Mesenchymal stem cell (in vitro differentiated cells and primary cell): ENCODE measurements at regions not wholly inside any gene's neighbourhood (a gene's known extent, or its start where the extent isn't known, plus 50 kb on each side); places are given as distances from the start of the nearest gene placed in this dataset.
"Not testable (repeated sequence)": the region's sequence is repeated elsewhere in the genome, so short reads cannot be mapped to it uniquely, and the experiment has no call there.

Source experiments
- DNase-seq: peaks from one replicate; pipeline ENCODE4 v3.0.0-alpha.2; 2013
- H2AFZ ChIP-seq: one replicate; pipeline ENCODE4 v1.6.1; 2013; ENCODE audit warnings: low read depth, mild to moderate bottlenecking, control low read depth, inconsistent platforms, low read length, moderate library complexity
- H2AK5ac ChIP-seq: 2 replicates; pipeline ENCODE4 v1.6.1; 2013; ENCODE audit warnings: low read length, moderate library complexity, mild to moderate bottlenecking, inconsistent platforms; ENCODE audit not compliant: severe bottlenecking
- H2BK120ac ChIP-seq: one replicate; pipeline ENCODE4 v1.6.1; 2013; ENCODE audit warnings: low read depth, mild to moderate bottlenecking, inconsistent platforms, low read length, moderate library complexity
- H2BK12ac ChIP-seq, 2 experiments: one replicate each; pipeline ENCODE4 v1.6.1; 2013; ENCODE audit warnings: inconsistent platforms in 2 of 2, low read length in 2 of 2, mild to moderate bottlenecking in 2 of 2, moderate library complexity in 2 of 2, control low read depth in 1 of 2
- H2BK15ac ChIP-seq: one replicate; pipeline ENCODE4 v1.6.1; 2013; ENCODE audit warnings: mild to moderate bottlenecking, low read depth, inconsistent platforms; ENCODE audit not compliant: poor library complexity, severe bottlenecking
- H2BK5ac ChIP-seq: 2 replicates; pipeline ENCODE4 v1.6.1; 2013; ENCODE audit warnings: low read depth, mild to moderate bottlenecking, low read length, control low read depth, inconsistent platforms; ENCODE audit not compliant: poor library complexity, severe bottlenecking
- H3K14ac ChIP-seq, 2 experiments: one replicate each; pipeline ENCODE4 v1.6.1; 2013; ENCODE audit warnings: inconsistent platforms in 2 of 2, low read length in 2 of 2, control low read depth in 1 of 2, mild to moderate bottlenecking in 1 of 2, moderate library complexity in 1 of 2
- H3K18ac ChIP-seq, 2 experiments: one replicate each; pipeline ENCODE4 v1.6.1; 2013; ENCODE audit warnings: inconsistent platforms in 2 of 2, low read length in 2 of 2, control low read depth in 1 of 2, low read depth in 1 of 2, mild to moderate bottlenecking in 1 of 2
- H3K23ac ChIP-seq, 2 experiments: one replicate each; pipeline ENCODE4 v1.6.1; 2013; ENCODE audit warnings: inconsistent platforms in 2 of 2, low read length in 2 of 2, mild to moderate bottlenecking in 2 of 2, moderate library complexity in 2 of 2, control low read depth in 1 of 2
- H3K27ac ChIP-seq: 2 replicates; pipeline ENCODE4 v1.5.1; 2013; ENCODE audit warnings: mild to moderate bottlenecking, moderate library complexity, low read length, control low read depth, inconsistent platforms; ENCODE audit not compliant: poor library complexity, severe bottlenecking
- H3K27me3 ChIP-seq, 2 experiments: 2 replicates each; pipeline versions ENCODE4 v1.6.1 to v1.7.0; 2013; ENCODE audit warnings: low read length in 2 of 2, mild to moderate bottlenecking in 2 of 2, moderate library complexity in 2 of 2, control low read depth in 1 of 2, inconsistent platforms in 1 of 2; ENCODE audit not compliant: control insufficient read depth in 1 of 2, insufficient read depth in 1 of 2
- H3K36me3 ChIP-seq, 2 experiments: 2 replicates each; pipeline versions ENCODE4 v1.6.1 to v1.7.0; 2013; ENCODE audit warnings: low read length in 2 of 2, control low read depth in 1 of 2, inconsistent platforms in 1 of 2, low read depth in 1 of 2, mild to moderate bottlenecking in 1 of 2; ENCODE audit not compliant: insufficient read depth in 2 of 2, control insufficient read depth in 1 of 2
- H3K4ac ChIP-seq, 2 experiments: one replicate each; pipeline ENCODE4 v1.6.1; 2013; ENCODE audit warnings: inconsistent platforms in 2 of 2, low read length in 2 of 2, mild to moderate bottlenecking in 2 of 2, moderate library complexity in 2 of 2, control low read depth in 1 of 2, low read depth in 1 of 2
- H3K4me1 ChIP-seq: 2 replicates; pipeline ENCODE4 v1.6.1; 2013; ENCODE audit warnings: low read depth, low read length, control low read depth; ENCODE audit not compliant: control insufficient read depth, insufficient read depth
- H3K4me2 ChIP-seq: 2 replicates; pipeline ENCODE4 v1.6.1; 2013; ENCODE audit warnings: low read length, mild to moderate bottlenecking, inconsistent platforms; ENCODE audit not compliant: poor library complexity, severe bottlenecking
- H3K4me3 ChIP-seq, 2 experiments: 2 replicates each; pipeline versions ENCODE4 v1.5.1 to v1.7.0; 2013; ENCODE audit warnings: low read length in 2 of 2, mild to moderate bottlenecking in 2 of 2, control low read depth in 1 of 2, low read depth in 1 of 2; ENCODE audit not compliant: insufficient read depth in 1 of 2
- H3K79me1 ChIP-seq: replicated peaks from 2 replicates; pipeline ENCODE4 v1.6.1; 2013; ENCODE audit warnings: mild to moderate bottlenecking, control low read depth, low read length, inconsistent platforms; ENCODE audit not compliant: poor library complexity, severe bottlenecking
- H3K9ac ChIP-seq: 2 replicates; pipeline ENCODE4 v1.7.0; 2013; ENCODE audit warnings: mild to moderate bottlenecking, low read length, moderate library complexity
- H3K9me3 ChIP-seq: 2 replicates; pipeline ENCODE4 v1.7.0; 2013; ENCODE audit warnings: mild to moderate bottlenecking, low read length; ENCODE audit not compliant: control insufficient read depth
- H4K8ac ChIP-seq: one replicate; pipeline ENCODE4 v1.6.1; 2013; ENCODE audit warnings: inconsistent platforms, mild to moderate bottlenecking, low read length, moderate library complexity
- H4K91ac ChIP-seq: one replicate; pipeline ENCODE4 v1.6.1; 2013; ENCODE audit warnings: mild to moderate bottlenecking, low read length, inconsistent platforms
- whole genome bisulfite sequencing: methylation state at CpG from one replicate; pipeline ENCODE4 v1.1.7; 2013; ENCODE audit warnings: mixed read lengths; 5-methylcytosine and 5-hydroxymethylcytosine counted together

DNA sequence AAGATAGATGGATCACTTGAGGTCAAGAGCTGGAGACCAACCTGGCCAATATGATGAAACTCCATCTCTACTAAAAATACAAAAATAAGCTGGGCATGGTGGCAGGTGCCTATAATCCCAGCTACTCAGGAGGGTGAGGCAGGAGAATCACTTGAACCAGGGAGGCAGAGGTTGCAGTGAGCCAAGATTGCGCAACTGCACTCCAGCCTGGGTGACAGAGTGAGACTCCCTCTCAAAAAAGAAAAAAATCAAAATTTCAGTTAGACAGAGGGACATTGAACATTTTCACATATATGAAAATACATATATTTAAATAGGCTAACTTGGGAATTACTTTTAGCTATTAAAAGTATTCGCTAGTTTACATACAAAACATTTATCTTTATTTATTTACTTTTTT lies 293.6 kb upstream of the KCNH7 start:
- H2BK5ac ChIP-seq, H3K18ac ChIP-seq, H3K9ac ChIP-seq, H3K79me1 ChIP-seq, H3K4me2 ChIP-seq, H3K14ac ChIP-seq, H3K27ac ChIP-seq, H3K27me3 ChIP-seq, H2BK120ac ChIP-seq, H3K23ac ChIP-seq, H3K36me3 ChIP-seq, H3K9me3 ChIP-seq, H3K4ac ChIP-seq, H2BK15ac ChIP-seq, H2AFZ ChIP-seq, H2BK12ac ChIP-seq, H3K4me1 ChIP-seq, DNase-seq, H4K8ac ChIP-seq, H4K91ac ChIP-seq, H3K4me3 ChIP-seq, H2AK5ac ChIP-seq: not testable (repeated sequence)
- 100% methylated on average over 1 of the region's 2 CpGs for WGBS

DNA sequence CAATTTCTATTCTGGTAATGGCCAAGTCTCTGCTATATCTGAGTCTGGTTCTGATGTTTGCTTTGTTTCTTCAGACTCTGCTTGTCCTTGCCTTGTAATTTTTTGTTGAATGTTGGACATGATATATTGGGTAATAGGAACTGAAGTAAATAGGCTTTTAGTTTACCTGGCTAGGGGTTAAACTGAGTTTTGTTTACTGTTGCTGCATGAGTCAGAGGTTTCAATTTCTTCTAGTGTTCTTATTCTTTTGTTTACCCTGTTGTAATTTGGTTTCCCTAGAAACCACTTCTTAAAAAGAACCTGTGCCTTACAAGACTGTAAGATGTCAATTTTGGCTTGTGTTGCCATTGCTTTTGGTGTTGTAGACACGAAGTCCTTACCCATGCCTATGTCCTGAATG lies 285.0 kb upstream of the KCNH7 start:
- H3K4me3 ChIP-seq, result no peak overlapping the region
- H3K4ac ChIP-seq, result no peak overlapping the region
- no peak overlapping the region for H2BK15ac ChIP-seq
- no peaks in the 10 kb centered on the region for H3K36me3 ChIP-seq
- no peaks in the 10 kb centered on the region for H3K4me1 ChIP-seq
- no peak overlapping the region for H3K23ac ChIP-seq
- no peak overlapping the region for H3K18ac ChIP-seq
- H3K27me3 ChIP-seq, result peaks cover 0 to 5% of the 10 kb centered on the region in 2 experiments
- no peak overlapping the region for H2AFZ ChIP-seq
- no peaks in the 10 kb centered on the region for H3K9me3 ChIP-seq
- peak; percentile 18 for DNase-seq
- WGBS, result 100% methylated on average over 1 of the region's 1 CpG
- no peak overlapping the region for H3K4me2 ChIP-seq
- H3K27ac ChIP-seq, result no peak overlapping the region
- H3K79me1 ChIP-seq, result no peaks in the 10 kb centered on the region
- H2BK12ac ChIP-seq, result no peak overlapping the region
- H2BK5ac ChIP-seq, result no peak overlapping the region
- H4K8ac ChIP-seq, result no peak overlapping the region
- H3K9ac ChIP-seq, result no peak overlapping the region
- H2BK120ac ChIP-seq, result no peak overlapping the region
- H4K91ac ChIP-seq, result no peak overlapping the region
- no peak overlapping the region for H2AK5ac ChIP-seq
- H3K14ac ChIP-seq, result no peak overlapping the region

GRCh38 chr2:163122257-163122656 lies 283.7 kb upstream of the KCNH7 start:
- Histone ChIP-seq H3K36me3 (no peaks in the 10 kb centered on the region), H3K4me2 (no peak overlapping the region), H3K79me1 (no peaks in the 10 kb centered on the region), H2AFZ (no peak overlapping the region), H3K23ac (no peak overlapping the region), H3K18ac (no peak overlapping the region), H3K4ac (no peak overlapping the region), H2AK5ac (no peak overlapping the region), H3K4me3 (no peak overlapping the region), H2BK120ac (no peak overlapping the region), H2BK15ac (no peak overlapping the region), H3K9ac (no peak overlapping the region), H2BK12ac (no peak overlapping the region), H4K91ac (no peak overlapping the region), H4K8ac (no peak overlapping the region), H3K4me1 (no peaks in the 10 kb centered on the region), H3K9me3 (no peaks in the 10 kb centered on the region), H3K27ac (no peak overlapping the region), H3K14ac (no peak overlapping the region), H2BK5ac (no peak overlapping the region), H3K27me3 (peaks cover 0 to 5% of the 10 kb centered on the region in 2 experiments)
- DNase-seq, result no peak

GRCh38 chr2:163121483-163121882 lies 282.9 kb upstream of the KCNH7 start:
- Histone ChIP-seq H3K23ac (no peak overlapping the region), H4K91ac (no peak overlapping the region), H3K9me3 (no peaks in the 10 kb centered on the region), H2AK5ac (no peak overlapping the region), H4K8ac (no peak overlapping the region), H2BK120ac (no peak overlapping the region), H3K79me1 (no peaks in the 10 kb centered on the region), H3K4me1 (no peaks in the 10 kb centered on the region), H3K18ac (no peak overlapping the region), H3K4me2 (no peak overlapping the region), H3K27me3 (peaks cover 0 to 5% of the 10 kb centered on the region in 2 experiments), H3K4ac (no peak overlapping the region), H3K9ac (no peak overlapping the region), H2BK15ac (no peak overlapping the region), H2BK12ac (no peak overlapping the region), H2AFZ (no peak overlapping the region), H3K27ac (no peak overlapping the region), H2BK5ac (no peak overlapping the region), H3K4me3 (no peak overlapping the region), H3K36me3 (no peaks in the 10 kb centered on the region), H3K14ac (no peak overlapping the region)
- WGBS, result 68% methylated on average over 5 of the region's 5 CpGs
- DNase-seq, result no peak
